ENCODE measurements at regions not wholly inside any gene's neighbourhood (a gene's known extent, or its start where the extent isn't known, plus 50 kb on each side); places are given as distances from the start of the nearest gene placed in this dataset.

DNA sequence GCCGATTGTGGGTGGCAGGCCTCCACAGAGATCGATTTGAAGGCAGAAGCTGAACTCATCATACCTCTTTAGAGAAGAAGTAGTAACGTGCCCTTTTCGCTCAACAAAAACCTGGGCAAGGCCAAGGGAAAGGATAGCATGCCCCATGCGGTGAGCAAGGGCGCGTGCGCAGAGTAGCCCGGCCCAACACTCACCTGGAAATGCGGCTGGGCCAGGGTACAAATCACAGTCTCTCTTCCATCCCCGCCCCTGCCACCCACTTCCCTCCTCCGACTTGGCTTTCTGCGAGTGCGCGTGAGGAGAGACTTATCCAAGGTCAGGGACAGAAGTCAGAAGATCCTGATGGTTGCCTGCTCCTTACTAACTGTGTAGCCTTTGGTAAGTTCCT lies 160.7 kb upstream of the C1orf21 start:
- no peak overlapping the region for H2AFZ ChIP-seq (replicated peaks; ENCODE audit: low read length, poor library complexity)
- POLR2A ChIA-PET (ENCODE audit: unreplicated experiment): no interaction called here
- no peak for ATAC-seq (ENCODE audit: low read depth)
- H3K9me1 ChIP-seq (ENCODE audit: insufficient read depth, low read length): peaks cover 4% of the 10 kb centered on the region; the same call in 1 of the 2 replicates
- no peak overlapping the region for H2BK15ac ChIP-seq (ENCODE audit: low read depth, low read length)
- CTCF ChIA-PET: interaction anchor here (2.1 kb wide), 1 partner anchor 150 kb away, joined by 6 read pairs; no protein-coding TSS in a partner anchor
- no peaks in the 10 kb centered on the region for H3K79me1 ChIP-seq (ENCODE audit: low read depth in 1 of 2, low read length in 2 of 2)
- H3K36me3 ChIP-seq (ENCODE audit: control insufficient read depth, insufficient read depth, low read length): no peaks in the 10 kb centered on the region
- no TSS peak for BruUV-seq (replicated peaks)
- H3K14ac ChIP-seq (replicated peaks; ENCODE audit: low read depth, low read length): no peak overlapping the region
- no peak overlapping the region for H3K18ac ChIP-seq (ENCODE audit: low read depth, low read length)
- no peak overlapping the region for H2AK9ac ChIP-seq (replicated peaks; ENCODE audit: low read depth, low read length, poor library complexity)
- no peaks in the 10 kb centered on the region; the same call in 1 of the 2 replicates for H3K4me1 ChIP-seq (ENCODE audit: control insufficient read depth, insufficient read depth, low read length)
- H4K91ac ChIP-seq (ENCODE audit: insufficient read depth, low read depth, low read length): no peak overlapping the region
- H2BK5ac ChIP-seq (ENCODE audit: low read depth, low read length, poor library complexity, severe bottlenecking): no peak overlapping the region
- WGBS, 2 experiments (ENCODE audit: extremely low coverage in 2 of 2, insufficient read length in 1 of 2): 100% methylated on average over 1 of the region's 15 CpGs; no CpG with 5 or more reads in 1 of the 2 experiments
- intact Hi-C loops (cut with micrococcal nuclease): loop anchor here (10.0 kb wide), 2 partner anchors 271 to 571 kb away; partner anchors contain the start of gene APOBEC4
- in situ Hi-C loops (cut with MboI; ENCODE audit: low sequenced_read_pairs): loop anchor here (10.0 kb wide), 1 partner anchor 439 kb away; no protein-coding TSS in a partner anchor
- no peak overlapping the region for H3K4me2 ChIP-seq (ENCODE audit: low read depth, low read length)
- H3K9ac ChIP-seq (ENCODE audit: low read depth, low read length): no peak overlapping the region
- H4K5ac ChIP-seq (ENCODE audit: low read depth, low read length): no peak overlapping the region
- no peak overlapping the region for H3K23ac ChIP-seq (ENCODE audit: low read depth, low read length)
- H3K27ac ChIP-seq (ENCODE audit: insufficient read depth, low read length): no peak overlapping the region
- H3K4me3 ChIP-seq (ENCODE audit: insufficient read depth, low read depth, low read length): no peak overlapping the region
- H3K4ac ChIP-seq (ENCODE audit: low read depth, low read length): no peak overlapping the region
- H2BK120ac ChIP-seq (ENCODE audit: low read depth, low read length): no peak overlapping the region
- no peak for DNase-seq
- no peak overlapping the region for H3K56ac ChIP-seq (ENCODE audit: extremely low read depth, insufficient read depth, low read length)
- peaks cover 11% of the 10 kb centered on the region for H3K27me3 ChIP-seq (ENCODE audit: control insufficient read depth, insufficient read depth, low read length)
- dilution Hi-C loops (cut with HindIII; ENCODE audit: low sequenced_read_pairs, unreplicated experiment): no loop called here
- TF ChIP-seq, protein P1, sequence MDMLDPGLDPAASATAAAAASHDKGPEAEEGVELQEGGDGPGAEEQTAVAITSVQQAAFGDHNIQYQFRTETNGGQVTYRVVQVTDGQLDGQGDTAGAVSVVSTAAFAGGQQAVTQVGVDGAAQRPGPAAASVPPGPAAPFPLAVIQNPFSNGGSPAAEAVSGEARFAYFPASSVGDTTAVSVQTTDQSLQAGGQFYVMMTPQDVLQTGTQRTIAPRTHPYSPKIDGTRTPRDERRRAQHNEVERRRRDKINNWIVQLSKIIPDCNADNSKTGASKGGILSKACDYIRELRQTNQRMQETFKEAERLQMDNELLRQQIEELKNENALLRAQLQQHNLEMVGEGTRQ (IDR thresholded peaks at IDR 0.05; ENCODE audit: low read depth, low read length): no peak
- no peak for TF ChIP-seq CHD1 (IDR thresholded peaks at IDR 0.05; ENCODE audit: low read depth, low read length)
- no peak for TF ChIP-seq RCOR1 (IDR thresholded peaks at IDR 0.05; ENCODE audit: insufficient replicate concordance, low read length)
- TF ChIP-seq NFE2L2 (IDR thresholded peaks at IDR 0.05; ENCODE audit: low read depth, low read length): no peak
- no peak for TF ChIP-seq MAFK (IDR thresholded peaks at IDR 0.05; ENCODE audit: low read depth, low read length)
- no peak for TF ChIP-seq FOS (IDR thresholded peaks at IDR 0.05; ENCODE audit: low read depth, low read length)
- TF ChIP-seq, protein P2, sequence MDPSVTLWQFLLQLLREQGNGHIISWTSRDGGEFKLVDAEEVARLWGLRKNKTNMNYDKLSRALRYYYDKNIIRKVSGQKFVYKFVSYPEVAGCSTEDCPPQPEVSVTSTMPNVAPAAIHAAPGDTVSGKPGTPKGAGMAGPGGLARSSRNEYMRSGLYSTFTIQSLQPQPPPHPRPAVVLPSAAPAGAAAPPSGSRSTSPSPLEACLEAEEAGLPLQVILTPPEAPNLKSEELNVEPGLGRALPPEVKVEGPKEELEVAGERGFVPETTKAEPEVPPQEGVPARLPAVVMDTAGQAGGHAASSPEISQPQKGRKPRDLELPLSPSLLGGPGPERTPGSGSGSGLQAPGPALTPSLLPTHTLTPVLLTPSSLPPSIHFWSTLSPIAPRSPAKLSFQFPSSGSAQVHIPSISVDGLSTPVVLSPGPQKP (IDR thresholded peaks at IDR 0.05; ENCODE audit: borderline replicate concordance, low read depth, low read length): no peak
- no peak for TF ChIP-seq RAD21 (IDR thresholded peaks at IDR 0.05; ENCODE audit: low read length)
- TF ChIP-seq POLR2A (IDR thresholded peaks at IDR 0.05; ENCODE audit: low read depth, low read length): no peak
- no peak for TF ChIP-seq RFX5 (IDR thresholded peaks at IDR 0.05; ENCODE audit: low read depth, low read length)
- no peak for TF ChIP-seq CEBPB (IDR thresholded peaks at IDR 0.05; ENCODE audit: low read depth, low read length)
- TF ChIP-seq SMC3 (IDR thresholded peaks at IDR 0.05; ENCODE audit: low read depth, low read length): no peak
- no peak for TF ChIP-seq MAZ (IDR thresholded peaks at IDR 0.05; ENCODE audit: borderline replicate concordance, low read depth, low read length)
- TF ChIP-seq BHLHE40 (IDR thresholded peaks at IDR 0.05; ENCODE audit: low read depth, low read length): no peak
- TF ChIP-seq MXI1 (IDR thresholded peaks at IDR 0.05; ENCODE audit: borderline replicate concordance, low read depth, low read length): no peak
- TF ChIP-seq, protein P3, sequence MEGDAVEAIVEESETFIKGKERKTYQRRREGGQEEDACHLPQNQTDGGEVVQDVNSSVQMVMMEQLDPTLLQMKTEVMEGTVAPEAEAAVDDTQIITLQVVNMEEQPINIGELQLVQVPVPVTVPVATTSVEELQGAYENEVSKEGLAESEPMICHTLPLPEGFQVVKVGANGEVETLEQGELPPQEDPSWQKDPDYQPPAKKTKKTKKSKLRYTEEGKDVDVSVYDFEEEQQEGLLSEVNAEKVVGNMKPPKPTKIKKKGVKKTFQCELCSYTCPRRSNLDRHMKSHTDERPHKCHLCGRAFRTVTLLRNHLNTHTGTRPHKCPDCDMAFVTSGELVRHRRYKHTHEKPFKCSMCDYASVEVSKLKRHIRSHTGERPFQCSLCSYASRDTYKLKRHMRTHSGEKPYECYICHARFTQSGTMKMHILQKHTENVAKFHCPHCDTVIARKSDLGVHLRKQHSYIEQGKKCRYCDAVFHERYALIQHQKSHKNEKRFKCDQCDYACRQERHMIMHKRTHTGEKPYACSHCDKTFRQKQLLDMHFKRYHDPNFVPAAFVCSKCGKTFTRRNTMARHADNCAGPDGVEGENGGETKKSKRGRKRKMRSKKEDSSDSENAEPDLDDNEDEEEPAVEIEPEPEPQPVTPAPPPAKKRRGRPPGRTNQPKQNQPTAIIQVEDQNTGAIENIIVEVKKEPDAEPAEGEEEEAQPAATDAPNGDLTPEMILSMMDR (conservative IDR thresholded peaks at IDR 0.05; ENCODE audit: low read depth, low read length): no peak
- no peak overlapping the region for H2BK20ac ChIP-seq (ENCODE audit: low read depth, low read length)
- H2AK5ac ChIP-seq (ENCODE audit: low read depth, low read length): no peak overlapping the region
- no peaks in the 10 kb centered on the region for H4K20me1 ChIP-seq (ENCODE audit: insufficient read depth, low read length)
- H4K8ac ChIP-seq (ENCODE audit: low read depth in 2 of 2, low read length in 2 of 2): no peak overlapping the region
- H3K9me3 ChIP-seq (ENCODE audit: control insufficient read depth, insufficient read depth, low read length): no peaks in the 10 kb centered on the region
